CD4-positive, alpha-beta T cell treated with Interleukin-15 for 1 hour (primary cell): ENCODE measurements at regions not wholly inside any gene's neighbourhood (a gene's known extent, or its start where the extent isn't known, plus 50 kb on each side); places are given as distances from the start of the nearest gene placed in this dataset.
"Not testable (repeated sequence)": the region's sequence is repeated elsewhere in the genome, so short reads cannot be mapped to it uniquely, and the experiment has no call there.

Experiments
- DNase-seq: peaks from one replicate; pipeline ENCODE4 v3.0.0-alpha.2; 2020

DNA sequence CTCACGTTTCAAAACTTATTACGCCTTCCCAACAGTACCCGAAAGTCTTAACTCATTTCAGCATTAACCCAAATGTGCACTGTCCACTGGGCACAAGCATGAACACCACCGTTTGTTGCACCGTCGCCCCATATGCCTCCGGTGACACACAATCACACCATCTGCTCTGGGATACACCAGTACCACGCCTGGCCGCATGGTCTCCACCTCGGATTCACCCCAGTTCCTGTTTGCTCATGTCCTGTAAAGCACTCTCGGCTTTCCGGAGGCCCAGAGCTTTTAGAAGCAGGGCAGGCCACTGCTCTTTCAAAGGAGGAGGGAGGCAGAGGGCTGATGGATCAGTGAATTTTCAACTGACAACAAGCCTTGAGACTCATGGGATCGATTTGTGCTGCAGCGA lies 1570.0 kb upstream of the DEFB115 start:
- no peak for DNase-seq

DNA sequence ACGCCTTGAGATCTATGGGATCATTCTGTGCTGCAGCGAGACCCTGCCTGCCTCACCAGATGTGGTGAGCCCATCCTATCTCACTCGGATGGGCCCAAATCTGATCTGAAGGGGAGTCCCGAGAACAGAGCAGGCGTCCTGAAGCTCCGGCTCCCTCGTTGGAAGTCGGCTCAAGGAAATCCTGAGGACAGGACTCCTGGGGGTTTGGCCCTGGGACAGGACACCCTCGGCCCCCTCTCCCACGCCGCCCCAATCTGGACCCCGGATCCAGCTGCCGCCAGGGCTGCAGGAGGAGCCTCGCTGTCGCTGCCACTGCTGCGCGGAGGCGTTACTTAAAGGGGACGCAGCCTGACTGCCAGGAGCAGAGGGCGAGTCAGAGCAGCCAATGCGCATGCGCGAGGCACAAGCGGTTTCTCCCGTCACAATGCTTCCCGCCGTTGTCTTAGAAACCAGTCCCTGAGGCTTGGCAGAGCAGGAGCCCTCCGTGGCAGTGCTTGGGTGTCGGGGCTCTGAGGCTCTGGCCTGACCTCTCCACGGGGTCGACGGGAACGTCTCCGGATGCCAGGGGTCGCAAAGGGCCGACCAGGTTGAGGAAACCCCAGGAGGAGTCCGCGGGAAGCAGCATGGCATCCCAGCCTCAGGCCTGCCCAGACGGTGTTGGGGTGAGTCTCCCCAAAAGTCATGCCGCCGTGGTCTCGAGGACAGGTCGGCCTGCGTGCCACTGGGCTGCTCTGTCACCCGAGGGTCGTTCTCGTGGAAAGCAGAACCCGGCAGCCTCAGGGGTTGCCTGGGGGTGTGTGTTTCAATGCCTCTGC lies 1567.8 kb upstream of the DEFB115 start:
- no peak for DNase-seq

GRCh38 chr20:29690274-29690673 lies 1567.2 kb upstream of the DEFB115 start:
- DNase-seq, result no peak

DNA sequence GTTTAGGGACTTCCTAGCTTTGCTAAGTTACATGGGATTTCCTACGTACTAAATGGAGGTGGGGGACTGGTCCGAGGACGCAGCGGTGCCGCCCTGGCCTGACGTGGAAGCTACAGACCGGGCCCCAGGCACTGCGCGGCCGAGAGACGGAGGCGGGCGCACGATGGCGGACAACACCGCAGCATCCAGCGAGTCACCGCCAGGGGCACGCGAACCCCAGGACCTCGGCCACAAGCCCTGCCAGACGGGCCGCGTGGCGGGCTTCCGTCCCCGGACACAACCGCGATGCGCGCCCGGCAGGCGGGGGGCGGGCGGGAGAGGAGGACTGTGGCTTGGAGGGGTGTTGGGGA lies 1516.9 kb upstream of the DEFB115 start:
- no peak for DNase-seq

DNA sequence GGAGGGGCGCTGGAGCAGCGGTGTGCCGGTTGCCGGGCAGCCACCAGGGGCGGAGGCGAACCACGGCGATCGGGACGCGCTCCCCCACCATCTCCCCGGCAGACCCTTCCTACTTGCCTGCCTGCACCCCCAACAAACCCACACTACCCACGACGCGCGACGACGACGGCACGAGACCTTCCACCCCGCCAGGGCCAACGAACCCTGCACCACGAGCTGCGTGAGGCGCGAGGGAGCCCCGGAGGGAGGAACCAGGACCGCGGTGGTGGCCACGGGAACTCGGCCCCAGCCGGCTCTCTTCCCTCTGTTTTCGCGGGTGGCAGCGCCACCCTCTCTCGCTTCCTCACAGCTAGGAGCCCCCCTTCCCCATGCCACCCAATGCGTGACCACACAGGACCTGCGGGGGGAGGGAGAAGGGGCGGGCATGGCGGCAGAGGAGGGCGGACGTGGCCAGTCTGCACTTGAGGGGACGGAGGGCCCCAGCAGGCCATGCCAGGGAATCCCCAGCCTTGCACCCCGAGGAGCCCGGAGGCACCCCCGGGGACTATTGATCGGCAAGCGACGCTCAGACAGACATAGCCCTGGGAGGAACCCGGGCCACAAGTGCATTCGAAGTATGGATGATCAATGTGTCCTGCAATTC lies 1516.4 kb upstream of the DEFB115 start:
- DNase-seq, result no peak

- no peak for DNase-seq
These were observed 1515.9 kb upstream of the DEFB115 start for GRCh38 chr20:29741594-29741893.

DNA sequence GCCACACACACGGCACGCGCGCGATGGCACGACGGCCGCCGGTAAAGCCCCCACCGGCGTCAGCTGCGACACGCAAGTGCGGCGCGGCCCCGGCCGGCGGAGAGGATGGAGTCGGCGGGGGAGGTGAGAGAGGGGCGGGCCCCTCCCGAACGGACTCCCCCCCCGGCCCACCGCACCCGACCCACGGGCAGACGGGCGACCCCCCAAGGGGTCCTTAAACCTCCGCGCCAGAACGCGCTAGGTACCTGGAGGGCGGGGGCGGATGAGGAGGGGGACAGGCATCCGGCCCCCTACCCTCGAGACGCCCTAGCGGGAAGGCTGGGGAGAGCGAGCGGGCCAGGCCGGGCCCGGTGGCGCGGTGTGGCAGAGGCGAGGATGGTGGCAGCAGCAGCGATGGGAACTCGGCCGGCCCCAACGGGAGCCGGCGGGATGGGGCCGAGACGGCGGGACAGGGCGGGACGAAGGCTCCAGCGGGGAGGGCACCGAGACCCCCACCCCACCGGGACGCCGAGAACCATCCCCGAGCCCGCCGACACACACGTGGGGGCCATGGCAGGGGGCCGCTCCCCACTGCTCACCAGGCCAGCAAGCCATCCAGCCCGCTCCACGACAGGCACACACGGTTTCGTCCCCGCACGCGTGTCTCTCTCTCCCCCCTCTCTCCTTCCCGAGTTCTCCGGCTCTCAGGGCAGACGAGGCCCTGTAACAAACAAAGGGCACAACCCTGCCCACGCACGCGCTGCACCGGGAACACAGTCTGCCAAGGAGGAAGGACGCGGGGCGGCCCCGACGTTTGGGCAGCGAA lies 1515.4 kb upstream of the DEFB115 start:
- DNase-seq, result no peak

GRCh38 chr20:29742699-29743100 lies 1514.8 kb upstream of the DEFB115 start:
- DNase-seq, result no peak

GRCh38 chr20:29743101-29743931 lies 1514.1 kb upstream of the DEFB115 start:
- no peak for DNase-seq

DNA sequence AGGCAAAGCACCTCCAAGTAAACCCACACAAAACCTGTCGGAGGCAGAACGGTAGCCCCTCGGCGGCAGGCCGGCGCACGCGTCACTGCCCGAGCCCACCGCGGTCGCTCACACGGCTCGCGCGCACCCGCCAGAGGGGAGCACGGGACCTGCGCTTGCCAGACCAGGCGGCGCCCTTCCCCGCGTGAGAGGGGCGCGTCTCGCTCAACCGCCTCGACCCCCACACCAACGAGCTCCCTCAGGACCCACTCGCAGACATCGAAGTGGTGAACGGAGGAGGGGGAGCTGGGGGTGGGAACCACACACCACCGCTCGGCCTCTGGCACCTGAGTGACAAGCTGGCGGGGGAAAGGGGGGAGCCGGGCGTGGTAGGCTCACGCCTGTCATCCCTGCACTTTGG lies 1513.4 kb upstream of the DEFB115 start:
- DNase-seq, result no peak

DNA sequence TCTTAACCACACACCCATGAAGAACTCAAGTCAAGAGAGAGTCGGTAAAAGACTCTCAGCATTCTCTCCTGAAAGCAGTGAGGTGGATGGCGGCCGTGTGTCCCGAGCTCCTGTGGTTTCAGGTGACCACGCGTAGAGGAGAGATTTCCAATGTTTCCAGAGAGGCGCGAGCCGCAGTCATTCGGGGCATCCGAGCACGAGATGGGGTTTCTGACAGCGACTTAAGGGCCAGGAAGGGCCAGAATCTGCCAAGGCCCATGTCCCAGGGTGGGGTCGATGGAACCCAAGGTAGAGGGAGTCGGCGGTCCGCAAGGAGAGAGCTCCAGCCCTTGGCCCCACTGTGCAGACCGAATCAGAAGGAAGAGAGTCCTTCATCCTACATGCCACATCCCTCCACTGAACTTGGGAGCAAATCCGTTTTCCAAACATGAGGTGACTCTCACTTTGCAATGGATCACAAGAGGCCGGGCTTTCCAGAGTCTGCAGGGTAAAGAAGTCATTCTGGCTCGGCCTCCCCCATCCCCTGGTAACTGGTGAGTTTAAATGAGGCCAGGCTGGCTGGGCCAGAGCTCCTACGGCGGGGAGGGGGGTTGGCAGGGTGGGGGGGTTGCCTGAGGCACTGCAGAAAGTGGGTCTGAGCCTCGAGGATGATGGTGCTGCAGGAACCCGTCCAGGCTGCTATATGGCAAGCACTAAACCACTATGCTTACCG lies 1511.8 kb upstream of the DEFB115 start:
- not testable (repeated sequence) for DNase-seq

DNA sequence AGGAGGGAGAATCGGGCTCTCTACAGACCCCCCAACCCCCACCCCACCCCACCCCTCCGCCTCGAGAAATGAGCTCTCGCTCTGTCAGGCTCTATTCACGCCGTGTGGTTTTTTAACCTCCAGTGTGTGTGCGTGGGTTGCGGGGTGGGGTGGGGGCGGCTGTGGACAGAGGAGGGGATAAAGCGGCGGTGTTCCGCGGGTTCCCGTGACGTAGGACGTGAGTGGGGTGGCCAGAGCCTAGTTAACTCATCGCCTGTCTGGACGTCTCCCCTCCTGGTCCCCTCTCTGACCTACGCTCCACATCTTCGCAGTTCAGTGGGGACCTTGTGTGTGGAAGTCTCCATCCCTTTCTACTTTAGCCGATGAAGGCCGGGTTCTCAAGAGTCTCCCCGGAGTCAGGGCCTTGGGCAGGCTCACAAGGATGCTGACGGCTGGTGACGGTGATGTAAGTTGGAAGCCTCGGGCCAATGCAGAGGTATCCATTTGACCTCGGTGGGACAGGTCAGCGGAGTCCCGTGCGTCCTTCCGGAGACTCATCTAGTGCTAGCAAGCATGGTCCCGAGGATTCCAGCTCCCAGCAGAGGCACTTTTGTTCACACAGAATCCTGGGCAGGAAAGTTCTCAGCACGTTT lies 1507.1 kb upstream of the DEFB115 start:
- no peak for DNase-seq

DNA sequence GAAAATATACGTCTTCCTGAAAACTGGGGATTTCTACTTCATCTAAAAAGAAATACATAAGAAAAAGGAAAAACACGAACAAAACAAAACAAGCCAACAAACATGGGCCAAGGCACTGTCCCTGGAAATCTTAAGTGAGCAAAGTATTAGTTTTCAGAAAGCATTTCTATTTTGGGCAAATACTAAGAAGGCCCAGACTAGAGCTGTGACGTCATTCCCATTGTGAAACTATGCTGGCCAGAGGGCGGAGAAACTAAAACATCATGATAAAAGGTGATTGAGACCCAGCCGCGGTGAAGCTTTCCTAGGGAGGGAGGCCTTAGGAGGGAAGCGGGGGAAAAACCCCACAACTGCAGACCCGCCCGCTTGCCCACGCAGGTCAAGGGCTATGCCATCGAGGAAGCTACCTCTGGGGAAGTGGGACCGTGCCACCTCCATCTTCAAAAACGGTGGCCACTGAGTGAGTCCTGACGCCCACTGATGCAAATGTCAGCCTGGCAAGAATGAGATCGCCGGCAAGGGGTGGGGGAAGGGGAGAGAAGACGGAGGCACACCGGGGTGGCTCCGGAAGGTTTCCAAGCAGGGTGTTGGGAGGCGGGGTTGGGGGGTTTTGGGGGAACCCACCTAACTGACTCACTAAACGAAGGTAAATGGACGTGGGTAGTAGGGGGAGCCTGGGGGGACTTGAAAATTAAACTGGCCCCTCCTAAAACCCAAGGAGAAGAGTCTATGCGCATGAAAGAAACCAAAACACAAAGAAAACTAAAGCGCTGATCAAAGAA lies 1504.6 kb upstream of the DEFB115 start:
- not testable (repeated sequence) for DNase-seq

DNA sequence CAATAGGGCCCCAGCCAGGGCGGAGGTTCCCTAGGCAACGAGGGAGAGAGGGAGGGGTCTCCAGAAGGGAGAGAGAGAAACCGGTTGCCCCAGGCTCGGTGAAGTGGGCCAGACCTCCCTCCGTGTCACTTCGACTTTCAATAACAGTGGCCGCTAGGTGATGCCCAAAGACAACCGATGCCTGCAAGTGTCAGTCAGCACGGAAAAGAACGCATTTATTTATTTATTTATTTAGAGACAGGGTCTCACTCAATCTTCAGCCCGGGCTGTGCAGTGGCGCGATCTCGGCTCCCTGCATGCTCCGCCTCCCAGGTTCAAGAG lies 1504.1 kb upstream of the DEFB115 start:
- DNase-seq, result not testable (repeated sequence)

DNA sequence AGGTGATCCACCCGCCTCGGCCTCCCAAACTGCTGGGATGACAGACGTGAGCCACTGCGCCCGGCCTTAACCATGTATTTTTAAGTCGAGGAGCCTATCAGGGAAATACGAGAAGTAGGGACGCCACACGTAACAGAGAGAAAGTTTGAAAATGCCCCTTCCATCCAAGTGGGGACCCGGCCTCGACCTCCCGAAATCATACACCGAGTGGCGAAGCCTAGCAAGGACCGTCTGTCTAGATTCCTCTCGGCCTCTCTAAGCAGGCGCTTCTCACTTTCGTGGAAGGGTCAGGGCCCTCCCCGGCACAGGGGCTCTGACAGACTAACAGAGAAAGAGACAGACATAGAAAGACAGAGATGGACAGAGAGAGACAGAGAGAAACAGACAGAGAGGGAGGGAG lies 1503.6 kb upstream of the DEFB115 start:
- not testable (repeated sequence) for DNase-seq

DNA sequence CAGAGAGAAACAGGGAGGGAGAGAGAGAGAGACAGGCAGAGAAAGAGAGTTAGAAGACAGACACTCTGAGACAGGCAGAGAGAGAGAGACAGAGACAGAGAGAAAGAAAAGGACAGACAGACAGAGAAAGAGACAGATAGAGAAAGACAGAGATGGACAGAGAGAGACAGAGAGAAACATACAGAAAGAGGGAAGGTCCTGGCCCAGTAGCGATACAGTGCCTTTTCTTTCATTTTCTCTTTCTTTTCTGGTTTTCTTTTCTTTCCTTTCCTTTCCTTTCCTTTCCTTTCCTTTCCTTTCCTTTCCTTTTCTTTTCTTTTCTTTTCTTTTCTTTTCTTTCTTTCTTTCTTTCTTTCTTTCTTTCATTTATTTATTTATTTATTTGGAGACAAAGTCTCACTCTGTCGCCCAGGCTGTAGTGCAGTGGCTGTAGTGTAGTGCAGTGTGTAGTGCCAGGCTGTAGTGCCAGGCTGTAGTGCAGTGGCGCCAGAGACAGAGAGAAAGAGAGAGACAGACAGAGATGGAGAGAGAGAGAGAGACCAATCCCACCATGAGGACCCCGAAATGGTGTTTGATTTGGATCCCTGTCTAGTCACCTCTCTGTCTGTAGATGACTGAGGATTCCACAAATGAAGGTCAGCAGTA lies 1501.5 kb upstream of the DEFB115 start:
- not testable (repeated sequence) for DNase-seq

DNA sequence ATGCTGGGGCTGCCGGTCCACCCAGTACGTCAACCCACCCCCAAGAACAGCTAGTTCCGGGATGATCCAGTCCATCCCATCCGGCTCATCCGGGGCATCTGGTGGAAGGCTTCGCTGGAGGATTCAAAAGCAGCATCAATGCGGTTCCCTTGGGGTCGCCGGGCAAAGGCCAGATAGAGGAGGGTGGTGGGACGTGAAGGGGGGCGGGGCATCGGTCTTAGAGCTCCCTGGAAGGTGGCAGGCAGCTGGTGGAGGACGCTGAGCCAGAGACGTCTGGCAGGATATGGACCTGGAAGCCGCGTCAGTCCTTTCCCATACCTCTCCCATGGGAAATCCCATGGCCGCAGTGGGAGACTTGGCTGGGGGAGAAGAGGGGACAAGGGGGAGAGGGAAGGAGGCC lies 1500.8 kb upstream of the DEFB115 start:
- DNase-seq, result no peak

DNA sequence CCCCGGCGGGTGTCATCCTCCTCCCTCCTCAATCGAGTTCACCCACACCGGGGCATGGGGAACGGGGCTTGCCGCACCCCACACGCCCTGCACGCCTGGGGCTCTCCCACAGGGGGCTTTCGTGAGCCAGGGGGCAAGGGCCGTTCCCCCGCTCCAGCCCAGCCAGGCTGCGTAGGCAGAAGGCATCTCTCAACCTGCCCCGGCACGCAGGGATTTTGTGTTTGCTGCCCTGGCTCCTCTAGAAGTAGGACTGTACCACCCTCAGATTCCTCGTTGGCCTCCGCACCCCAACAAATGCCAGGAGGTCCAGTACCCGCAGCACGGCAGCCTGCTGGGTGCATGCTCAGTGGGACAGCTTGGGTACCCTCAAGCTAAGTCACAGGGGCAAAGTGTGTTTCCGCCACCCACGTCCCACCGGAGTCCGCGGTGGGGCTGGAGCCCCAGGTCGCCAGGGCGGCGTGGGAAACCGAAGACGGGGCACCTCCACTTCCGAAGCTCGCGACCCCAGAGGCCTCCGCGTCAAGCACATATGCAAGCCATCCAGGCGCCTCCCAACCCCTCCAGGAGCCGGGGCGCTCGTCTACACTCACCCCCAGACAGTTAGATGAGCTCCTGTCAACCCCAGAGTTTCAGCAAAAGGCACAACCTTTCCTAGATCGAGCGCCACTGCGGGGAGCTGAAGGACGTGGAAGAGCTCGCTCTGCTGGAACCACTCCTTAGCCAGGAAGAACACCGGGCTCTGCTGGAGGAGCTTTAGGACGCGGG lies 1495.7 kb upstream of the DEFB115 start:
- not testable (repeated sequence) for DNase-seq

- DNase-seq, result no peak
These were observed 1494.8 kb upstream of the DEFB115 start for GRCh38 chr20:29762620-29763019.
